C4-2B (cell line): ENCODE measurements at regions not wholly inside any gene's neighbourhood (a gene's known extent, or its start where the extent isn't known, plus 50 kb on each side); places are given as distances from the start of the nearest gene placed in this dataset.
A peak's percentile ranks its signal among the peaks of the same experiment; 100 is the strongest.

Experiments used
- CTCF ChIP-seq: fragments of 450-650 bp; conservative IDR thresholded peaks from 2 replicates; pipeline ENCODE4 v1.5.1; 2017; ENCODE audit warnings: mild to moderate bottlenecking
- ZFX ChIP-seq: fragments of 450-650 bp; IDR thresholded peaks from 2 replicates; pipeline ENCODE4 v1.6.1; 2017

DNA sequence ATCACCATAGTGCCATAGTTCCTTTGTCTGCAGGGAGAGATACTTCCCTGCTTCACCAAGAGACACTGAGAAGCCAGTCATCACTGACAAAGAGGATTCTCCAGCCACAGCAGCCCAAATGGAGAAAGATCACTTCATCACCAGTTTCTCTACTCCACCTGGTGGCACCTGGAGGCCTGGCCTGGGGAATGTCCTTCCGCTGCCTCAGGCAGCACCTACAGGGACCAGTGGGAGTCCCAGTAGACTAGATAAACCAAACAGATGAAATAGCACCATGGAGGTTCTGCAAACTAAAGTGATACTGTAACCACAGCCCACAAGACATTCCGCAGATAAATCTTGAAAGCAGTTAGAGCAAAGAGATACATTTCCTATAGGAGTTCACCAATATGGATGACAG is 266.5 kb downstream of the C6orf118 start:
- TF ChIP-seq CTCF (peak; percentile 19), ZFX (no peak)
